ENCODE measurements at regions not wholly inside any gene's neighbourhood (a gene's known extent, or its start where the extent isn't known, plus 50 kb on each side); places are given as distances from the start of the nearest gene placed in this dataset.
"Not testable (repeated sequence)": the region's sequence is repeated elsewhere in the genome, so short reads cannot be mapped to it uniquely, and the experiment has no call there.

DNA sequence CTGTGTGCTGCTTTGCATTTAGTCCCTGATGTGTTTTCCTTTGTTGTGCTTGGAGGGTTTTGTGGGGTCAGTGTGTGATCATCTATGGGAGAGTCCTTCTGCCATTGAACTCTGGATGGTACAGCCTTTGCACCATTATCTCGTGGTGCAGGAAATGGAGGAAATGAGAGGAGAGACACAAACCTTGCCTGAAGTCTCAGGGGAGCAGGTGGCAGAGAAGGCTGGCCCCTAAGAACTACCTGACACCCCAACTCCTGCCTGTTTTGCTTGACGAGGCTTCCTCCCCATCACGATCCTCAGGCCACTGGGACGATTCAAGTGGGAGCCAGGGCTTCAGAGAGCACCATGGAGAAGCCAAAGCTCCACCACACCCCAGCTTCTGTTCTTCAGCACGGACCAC lies 1316.4 kb downstream of the TBC1D22A start:
- no peak for DNase-seq

- DNase-seq = no peak
These were observed 1315.2 kb downstream of the TBC1D22A start for GRCh38 chr22:48077699-48078098.

DNA sequence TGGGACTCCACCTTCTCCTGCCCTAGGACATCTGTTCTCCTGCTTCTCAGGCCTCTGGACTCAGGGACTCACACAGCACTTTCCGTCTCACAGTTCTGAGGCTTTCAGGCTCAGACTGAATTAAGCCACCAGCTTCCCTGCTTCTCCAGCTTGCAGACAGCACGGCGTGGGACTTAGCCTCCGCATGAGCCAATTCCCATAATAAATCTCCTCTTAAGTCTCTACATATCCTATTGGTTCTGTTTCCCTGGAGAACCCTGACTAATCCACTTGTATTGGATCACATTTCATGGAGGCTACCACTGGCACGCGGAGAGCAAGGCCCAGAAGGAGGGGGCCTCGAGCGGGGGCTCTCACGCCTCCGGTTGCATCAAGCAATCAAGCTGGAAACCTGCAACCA lies 1313.6 kb downstream of the TBC1D22A start:
- no peak for DNase-seq

GRCh38 chr22:48075604-48076003 lies 1313.2 kb downstream of the TBC1D22A start:
- no peak for DNase-seq

DNA sequence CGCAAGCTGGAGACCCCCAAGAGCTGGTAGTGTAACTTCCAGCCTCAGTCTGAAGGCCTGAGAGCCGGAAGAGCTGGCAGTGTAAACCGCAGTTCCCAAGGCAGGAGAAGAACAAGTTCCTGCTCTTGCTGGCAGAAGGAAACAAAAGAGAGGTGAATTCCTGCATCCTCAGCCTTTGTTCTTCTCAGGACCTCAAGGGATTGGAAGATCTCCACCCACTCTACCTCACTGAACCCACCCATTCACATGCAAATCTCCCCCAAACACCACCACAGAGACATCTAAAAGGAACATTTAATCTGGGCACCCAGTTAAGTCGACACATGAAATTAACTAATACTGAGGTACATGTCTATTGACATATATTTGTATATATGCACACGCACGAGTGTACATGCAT lies 1310.3 kb downstream of the TBC1D22A start:
- DNase-seq = no peak

DNA sequence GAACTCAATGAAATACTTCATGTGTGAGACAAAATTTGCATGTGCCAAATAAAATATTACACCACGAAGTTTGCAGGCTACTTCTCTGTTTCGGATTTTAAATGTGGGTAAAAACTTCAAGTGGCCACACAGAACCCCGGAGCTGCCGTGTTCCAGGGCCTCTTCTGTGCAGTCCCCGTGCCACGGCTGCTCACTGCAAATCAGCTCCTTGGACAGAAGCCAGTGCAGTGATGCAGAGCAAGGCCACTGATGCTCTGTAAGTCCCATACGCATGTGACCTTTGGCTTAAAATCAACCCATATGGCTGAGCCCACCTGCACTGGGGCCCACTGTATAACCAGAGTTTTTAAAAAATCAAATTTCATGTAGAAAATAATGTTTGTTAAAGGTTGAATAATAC lies 1309.4 kb downstream of the TBC1D22A start:
- no peak for DNase-seq

DNA sequence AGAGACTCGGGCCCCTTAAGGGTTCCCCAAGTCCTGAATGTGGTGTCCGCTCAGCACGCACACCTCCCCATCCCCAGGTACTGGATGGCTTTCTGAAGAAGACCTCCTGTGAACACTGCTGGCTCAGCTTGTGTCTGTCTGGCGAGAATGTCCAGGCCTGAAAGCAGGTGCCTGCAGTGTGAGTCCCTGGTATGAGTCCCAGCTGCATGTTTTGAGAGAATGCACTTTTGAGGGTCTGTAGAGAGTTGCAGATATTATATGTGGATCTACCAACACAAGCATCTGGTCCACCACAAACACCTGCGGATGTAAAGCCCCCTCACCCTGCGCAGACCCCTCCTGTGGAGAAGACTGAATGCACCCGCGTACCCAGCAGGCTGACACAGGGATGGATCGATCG lies 1308.9 kb downstream of the TBC1D22A start:
- DNase-seq = no peak

- no peak for DNase-seq
These were observed 1308.3 kb downstream of the TBC1D22A start for GRCh38 chr22:48070760-48071159.

GRCh38 chr22:48070083-48070482 lies 1307.6 kb downstream of the TBC1D22A start:
- DNase-seq = no peak

DNA sequence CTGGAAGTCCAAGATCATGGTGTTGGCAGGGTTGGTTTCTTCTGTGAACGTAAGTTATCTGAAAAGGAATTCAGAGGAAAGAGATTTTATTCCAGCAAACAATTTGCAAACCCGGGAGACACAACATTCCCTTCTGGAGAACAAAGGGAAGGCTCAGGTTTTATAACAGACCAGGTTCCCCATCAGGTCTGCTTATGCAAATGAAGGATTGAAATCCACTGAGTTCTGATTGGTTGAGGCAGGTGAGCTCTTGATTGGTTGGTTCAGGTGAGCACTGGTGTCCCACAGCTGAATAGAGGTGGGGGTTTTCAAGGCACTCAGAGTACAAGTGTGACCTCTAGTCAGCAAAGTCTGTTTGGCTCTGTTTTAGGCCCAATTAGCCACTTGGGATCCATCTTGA lies 1306.8 kb downstream of the TBC1D22A start:
- DNase-seq = no peak

- no peak for DNase-seq
These were observed 1306.0 kb downstream of the TBC1D22A start for GRCh38 chr22:48068323-48068885.

DNA sequence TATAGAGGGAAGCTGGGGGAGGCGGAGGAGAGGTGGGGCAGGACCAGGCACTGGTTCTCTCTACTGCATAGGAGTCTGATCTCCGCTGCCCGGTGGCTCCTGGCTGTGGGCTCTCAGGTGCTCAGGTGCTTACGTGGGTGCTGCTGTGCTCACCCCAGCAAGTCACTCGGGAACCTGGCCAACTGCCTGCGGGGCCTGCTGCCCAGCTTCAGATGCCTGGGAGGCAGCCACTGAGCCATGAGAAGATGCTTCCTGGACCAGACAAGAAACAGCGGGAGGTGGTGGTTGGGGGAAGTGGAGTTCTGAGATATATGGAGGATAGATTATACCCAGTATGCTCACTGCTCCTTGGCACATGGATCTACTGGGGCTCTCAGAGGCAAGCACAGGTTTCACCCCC lies 1303.4 kb downstream of the TBC1D22A start:
- no peak for DNase-seq

- no peak for DNase-seq
These were observed 1299.3 kb downstream of the TBC1D22A start for GRCh38 chr22:48061726-48062125.

DNA sequence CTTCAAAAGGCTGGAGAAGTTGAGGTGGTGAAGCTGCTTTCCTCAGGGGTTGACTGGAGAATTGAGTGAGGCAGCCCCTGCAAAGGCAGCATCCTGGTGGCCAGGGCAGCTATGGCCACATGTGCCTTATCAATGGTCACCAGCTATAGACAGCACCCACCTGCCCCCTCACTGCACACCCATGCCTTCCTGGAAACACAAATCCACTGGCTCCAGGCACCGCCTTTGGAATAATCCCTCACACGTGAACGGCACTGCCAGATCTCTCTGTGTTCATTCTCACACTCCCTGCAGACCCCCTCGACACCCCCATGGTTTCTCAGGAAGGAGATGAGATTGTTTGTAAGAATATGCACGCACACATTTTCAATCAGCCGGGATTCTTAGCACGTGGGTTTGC lies 1297.8 kb downstream of the TBC1D22A start:
- DNase-seq = no peak

GRCh38 chr22:48059521-48059920 lies 1297.1 kb downstream of the TBC1D22A start:
- not testable (repeated sequence) for DNase-seq

- DNase-seq = no peak
These were observed 1294.8 kb downstream of the TBC1D22A start for GRCh38 chr22:48057116-48057835.

- DNase-seq = no peak
These were observed 1293.4 kb downstream of the TBC1D22A start for GRCh38 chr22:48055827-48056226.

DNA sequence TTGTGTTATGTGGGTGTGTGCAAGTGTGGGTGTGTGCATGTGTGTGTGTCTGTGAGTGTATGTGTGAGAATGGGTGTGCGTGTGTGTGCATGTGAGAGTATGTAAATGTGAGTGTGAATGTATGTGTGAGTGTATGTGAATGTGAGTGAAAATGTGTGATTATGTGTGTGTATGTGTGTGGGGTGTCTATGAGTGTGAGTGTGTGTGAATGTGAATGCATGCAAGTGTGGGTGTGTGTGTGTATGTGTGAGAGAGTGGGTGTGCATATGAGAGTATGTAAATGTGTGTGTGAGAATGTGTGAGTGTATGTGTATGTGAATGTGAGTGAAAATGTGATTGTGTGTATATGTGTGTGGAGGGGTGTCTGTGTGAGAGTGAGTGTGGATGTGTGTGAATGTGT lies 1292.7 kb downstream of the TBC1D22A start:
- no peak for DNase-seq

- DNase-seq = no peak
These were observed 1292.1 kb downstream of the TBC1D22A start for GRCh38 chr22:48054596-48054995.

DNA sequence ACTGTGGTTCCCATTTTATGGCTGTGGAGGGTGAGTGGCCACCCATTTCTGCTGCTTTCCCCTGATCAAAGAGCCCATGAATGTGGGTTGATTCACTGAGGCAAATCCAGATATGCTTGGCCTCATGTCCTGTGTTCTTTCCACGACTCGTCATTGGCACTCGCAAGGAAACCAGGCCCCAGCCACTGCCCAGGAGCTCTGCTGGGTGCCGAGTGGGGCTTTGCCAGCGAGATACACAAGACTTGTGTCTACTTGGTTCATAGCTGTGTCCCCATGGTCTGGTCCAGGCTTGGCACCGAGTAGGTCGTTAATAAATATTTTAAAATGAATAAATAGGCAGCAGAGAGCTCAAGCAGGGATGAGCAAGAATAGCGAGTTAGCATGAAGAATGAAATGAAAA lies 1291.5 kb downstream of the TBC1D22A start:
- no peak for DNase-seq

DNA sequence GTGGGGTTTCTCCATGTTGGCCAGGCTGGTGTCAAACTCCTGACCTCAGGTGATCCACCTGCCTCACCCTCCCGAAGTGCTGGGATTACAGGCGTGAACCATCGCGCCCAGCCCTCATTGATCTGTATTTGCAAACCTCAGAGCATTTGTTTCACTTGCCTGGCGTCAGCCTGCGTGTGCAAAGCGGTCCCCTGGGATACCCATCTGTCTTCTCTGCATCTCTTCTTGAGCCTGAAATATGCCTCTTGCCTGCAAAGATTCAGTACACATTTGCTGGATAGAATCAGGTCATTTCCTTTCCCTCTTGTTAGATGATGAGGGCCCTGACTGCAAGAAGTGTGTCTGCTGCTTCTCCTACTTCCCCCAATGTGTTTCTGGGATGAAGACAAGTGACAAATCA lies 1291.0 kb downstream of the TBC1D22A start:
- no peak for DNase-seq

DNA sequence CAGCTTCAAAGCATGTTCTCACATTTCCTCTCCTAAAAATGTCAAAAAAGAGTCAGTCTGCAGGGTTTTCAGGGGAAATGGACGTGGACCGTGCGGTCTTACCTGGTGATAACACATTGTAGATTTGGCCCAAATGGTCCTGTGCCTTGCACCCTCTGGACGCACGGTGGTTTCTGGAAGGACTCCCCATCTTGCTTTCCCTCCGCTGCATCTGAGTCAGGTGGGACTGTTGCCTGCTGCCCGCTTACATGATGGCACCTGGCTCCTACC lies 1290.1 kb downstream of the TBC1D22A start:
- DNase-seq = no peak

- no peak for DNase-seq
These were observed 1289.6 kb downstream of the TBC1D22A start for GRCh38 chr22:48051796-48052620.

DNA sequence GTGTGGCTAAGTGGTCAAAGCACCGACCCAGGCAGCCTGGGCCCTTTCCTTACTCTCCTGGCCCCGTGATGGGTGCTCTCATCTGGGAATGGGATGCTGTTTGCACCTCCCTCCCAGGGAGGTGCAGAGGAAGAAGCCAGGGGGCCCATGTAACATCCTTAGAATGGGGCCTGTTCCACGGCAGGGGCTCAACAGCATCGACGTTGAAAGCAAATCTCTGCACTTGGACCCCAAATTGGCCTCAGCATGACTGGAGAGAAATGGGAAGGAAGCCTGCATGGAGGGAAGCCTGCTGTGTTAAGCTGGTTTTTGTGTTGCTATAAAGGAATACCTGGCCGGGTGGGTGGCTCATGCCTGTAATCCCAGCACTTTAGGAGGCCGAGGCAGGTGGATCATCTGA lies 1288.4 kb downstream of the TBC1D22A start:
- DNase-seq = no peak

Data from stimulated activated CD4-positive, alpha-beta T cell treated with anti-CD3 and anti-CD28 coated beads, Interleukin-12 subunit alpha, Interleukin-12 subunit beta, amount 100 ng/mL, for 4 hours (primary cell).